ENCODE measurements at regions not wholly inside any gene's neighbourhood (a gene's known extent, or its start where the extent isn't known, plus 50 kb on each side); places are given as distances from the start of the nearest gene placed in this dataset.

- Histone ChIP-seq H3K27me3 (ENCODE audit: control insufficient read depth, insufficient read depth, low read length) (no peaks in the 10 kb centered on the region), H3K27ac (ENCODE audit: low read depth, low read length) (no peak overlapping the region), H3K4me3 (ENCODE audit: low read depth, low read length) (no peak overlapping the region), H3K9me3 (ENCODE audit: control insufficient read depth, insufficient read depth, low read length) (peaks cover 11% of the 10 kb centered on the region)
- ChIA-PET CTCF (no interaction called here), POLR2A (no interaction called here)
- TF ChIP-seq CTCF (IDR thresholded peaks at IDR 0.05; ENCODE audit: low read depth, low read length) = no peak
- DNase-seq (ENCODE audit: low read depth, low spot score) = no peak
Observed at GRCh38 chr13:55062662-55063061, 2034.0 kb downstream of the OLFM4 start.

- Histone ChIP-seq H3K4me3 (ENCODE audit: low read depth, low read length) (no peak overlapping the region), H3K27me3 (ENCODE audit: control insufficient read depth, insufficient read depth, low read length) (no peaks in the 10 kb centered on the region), H3K9me3 (ENCODE audit: control insufficient read depth, insufficient read depth, low read length) (peaks cover 7% of the 10 kb centered on the region), H3K27ac (ENCODE audit: low read depth, low read length) (no peak overlapping the region)
- no peak for TF ChIP-seq CTCF (IDR thresholded peaks at IDR 0.05; ENCODE audit: low read depth, low read length)
- ChIA-PET POLR2A (no interaction called here), CTCF (no interaction called here)
- no peak for DNase-seq (ENCODE audit: low read depth, low spot score)
Observed at GRCh38 chr13:55067946-55068345, 2039.3 kb downstream of the OLFM4 start.

GRCh38 chr13:55069746-55070145 lies 2041.1 kb downstream of the OLFM4 start:
- DNase-seq (ENCODE audit: low read depth, low spot score) = no peak
- ChIA-PET POLR2A (no interaction called here), CTCF (no interaction called here)
- Histone ChIP-seq H3K4me3 (ENCODE audit: low read depth, low read length) (no peak overlapping the region), H3K9me3 (ENCODE audit: control insufficient read depth, insufficient read depth, low read length) (peaks cover 7% of the 10 kb centered on the region), H3K27me3 (ENCODE audit: control insufficient read depth, insufficient read depth, low read length) (no peaks in the 10 kb centered on the region), H3K27ac (ENCODE audit: low read depth, low read length) (no peak overlapping the region)
- TF ChIP-seq CTCF (IDR thresholded peaks at IDR 0.05; ENCODE audit: low read depth, low read length) = no peak

GRCh38 chr13:55073000-55073399 lies 2044.4 kb downstream of the OLFM4 start:
- no peak for TF ChIP-seq CTCF (IDR thresholded peaks at IDR 0.05; ENCODE audit: low read depth, low read length)
- Histone ChIP-seq H3K27me3 (ENCODE audit: control insufficient read depth, insufficient read depth, low read length) (no peaks in the 10 kb centered on the region), H3K27ac (ENCODE audit: low read depth, low read length) (no peak overlapping the region), H3K4me3 (ENCODE audit: low read depth, low read length) (no peak overlapping the region), H3K9me3 (ENCODE audit: control insufficient read depth, insufficient read depth, low read length) (peaks cover 14% of the 10 kb centered on the region)
- DNase-seq (ENCODE audit: low read depth, low spot score) = no peak
- POLR2A ChIA-PET = no interaction called here
- CTCF ChIA-PET = no interaction called here

GRCh38 chr13:55084630-55085029 lies 2056.0 kb downstream of the OLFM4 start:
- POLR2A ChIA-PET = no interaction called here
- Histone ChIP-seq H3K9me3 (ENCODE audit: control insufficient read depth, insufficient read depth, low read length) (peaks cover 8% of the 10 kb centered on the region; the same call in 1 of the 2 replicates), H3K4me3 (ENCODE audit: low read depth, low read length) (no peak overlapping the region), H3K27ac (ENCODE audit: low read depth, low read length) (no peak overlapping the region), H3K27me3 (ENCODE audit: control insufficient read depth, insufficient read depth, low read length) (no peaks in the 10 kb centered on the region)
- TF ChIP-seq CTCF (IDR thresholded peaks at IDR 0.05; ENCODE audit: low read depth, low read length) = no peak
- CTCF ChIA-PET = no interaction called here
- no peak for DNase-seq (ENCODE audit: low read depth, low spot score)

Measured in AG04450 (cell line).